Mucosa of descending colon (tissue), 3 donors: ENCODE measurements at regions not wholly inside any gene's neighbourhood (a gene's known extent, or its start where the extent isn't known, plus 50 kb on each side); places are given as distances from the start of the nearest gene placed in this dataset.
"Not testable (repeated sequence)": the region's sequence is repeated elsewhere in the genome, so short reads cannot be mapped to it uniquely, and the experiment has no call there.

Source experiments
- ATAC-seq: fragments of 200-7000 bp; cut with Tn5 transposase; one replicate; pipeline ENCODE4 v1.9.1; 2020; ENCODE audit warnings: mild to moderate bottlenecking, moderate library complexity
- DNase-seq, 3 donors: peaks; one replicate each; pipeline ENCODE4 v3.0.0-alpha.2; 2020
- H3K36me3 ChIP-seq: fragments of 200-600 bp; one replicate; pipeline ENCODE4 v1.8.0; 2021; ENCODE audit warnings: low read depth, mild to moderate bottlenecking
- H3K4me1 ChIP-seq: fragments of 200-600 bp; one replicate; pipeline ENCODE4 v1.8.0; 2021; ENCODE audit warnings: low read depth, mild to moderate bottlenecking
- H3K4me3 ChIP-seq: fragments of 200-600 bp; one replicate; pipeline ENCODE4 v1.8.0; 2021; ENCODE audit warnings: mild to moderate bottlenecking
- H3K9me3 ChIP-seq: fragments of 200-600 bp; one replicate; pipeline ENCODE4 v1.8.0; 2021; ENCODE audit warnings: mild to moderate bottlenecking
- CTCF ChIP-seq: fragments of 200-600 bp; IDR thresholded peaks from one replicate; pipeline ENCODE4 v1.8.0; 2022; ENCODE audit warnings: antibody characterized with exemption, mild to moderate bottlenecking
- intact Hi-C, 2 donors: fragments of 100-400 bp; cut with DNase I in 1 of 2; cut with micrococcal nuclease in 1 of 2; formaldehyde crosslinking; loops; one replicate each; pipeline versions ENCODE4 v1.11.0 to v1.11.1; 2022; cut with DNase I, micrococcal nuclease
- donor health status: DM: no; HTN: no; CAD: no; lungs with moderate emphysema.
- donor health status: DM: no; HTN: no; CAD: no.
- donor health status: DM: no; HTN: yes; CAD: no.

- ATAC-seq (no peak), DNase-seq (no peak)
- TF ChIP-seq CTCF: no peak
- intact Hi-C loops: no loop called here
- H3K36me3 ChIP-seq: no peaks in the 10 kb centered on the region
- H3K4me3 ChIP-seq: no peak overlapping the region
- H3K9me3 ChIP-seq: peaks cover 50% of the 10 kb centered on the region
- no peaks in the 10 kb centered on the region for H3K4me1 ChIP-seq
Measured at GRCh38 chr5:12614608-12615007, 710.4 kb upstream of the CTNND2 start.

GRCh38 chr5:12611132-12611531 lies 706.9 kb upstream of the CTNND2 start:
- intact Hi-C loops: no loop called here
- H3K4me1 ChIP-seq: no peaks in the 10 kb centered on the region
- TF ChIP-seq CTCF: no peak
- H3K36me3 ChIP-seq: no peaks in the 10 kb centered on the region
- DNase-seq: no peak
- H3K4me3 ChIP-seq: no peak overlapping the region
- ATAC-seq: no peak
- peaks cover 50% of the 10 kb centered on the region for H3K9me3 ChIP-seq

GRCh38 chr5:12607817-12608216 lies 703.6 kb upstream of the CTNND2 start:
- intact Hi-C loops, H3K4me1 ChIP-seq, ATAC-seq, DNase-seq, H3K4me3 ChIP-seq, H3K36me3 ChIP-seq: not testable (repeated sequence)
- H3K9me3 ChIP-seq: peaks cover 37% of the 10 kb centered on the region

- Histone ChIP-seq H3K36me3 (no peaks in the 10 kb centered on the region), H3K4me1 (no peaks in the 10 kb centered on the region), H3K9me3 (peaks cover 25% of the 10 kb centered on the region), H3K4me3 (no peak overlapping the region)
- no peak for ATAC-seq
- no peak for TF ChIP-seq CTCF
- intact Hi-C loops: no loop called here
- no peak for DNase-seq
Measured at GRCh38 chr5:12592228-12592627, 688.0 kb upstream of the CTNND2 start.

GRCh38 chr5:12586406-12586805 lies 682.2 kb upstream of the CTNND2 start:
- intact Hi-C loops: no loop called here
- no peak overlapping the region for H3K4me3 ChIP-seq
- peaks cover 32% of the 10 kb centered on the region for H3K9me3 ChIP-seq
- DNase-seq: no peak
- no peaks in the 10 kb centered on the region for H3K4me1 ChIP-seq
- TF ChIP-seq CTCF: no peak
- no peak for ATAC-seq
- no peaks in the 10 kb centered on the region for H3K36me3 ChIP-seq

- H3K36me3 ChIP-seq, ATAC-seq, DNase-seq, H3K4me1 ChIP-seq, intact Hi-C loops, H3K4me3 ChIP-seq: not testable (repeated sequence)
- peaks cover 14% of the 10 kb centered on the region for H3K9me3 ChIP-seq
Measured at GRCh38 chr5:12578803-12579202, 674.6 kb upstream of the CTNND2 start.

- intact Hi-C loops, H3K4me1 ChIP-seq: not testable (repeated sequence)
Measured at GRCh38 chr5:12576953-12577352, 672.7 kb upstream of the CTNND2 start.

GRCh38 chr5:12574298-12575093 lies 670.2 kb upstream of the CTNND2 start:
- DNase-seq, H3K4me1 ChIP-seq, ATAC-seq, intact Hi-C loops, H3K4me3 ChIP-seq, H3K36me3 ChIP-seq: not testable (repeated sequence)
- H3K9me3 ChIP-seq: peaks cover 29% of the 10 kb centered on the region

More at GRCh38 chr5:12576953-12577352, 672.7 kb upstream of the CTNND2 start:
- not testable (repeated sequence) for DNase-seq, H3K36me3 ChIP-seq, ATAC-seq, H3K4me3 ChIP-seq
- peaks cover 20% of the 10 kb centered on the region for H3K9me3 ChIP-seq

GRCh38 chr5:12573916-12574297 lies 669.7 kb upstream of the CTNND2 start:
- H3K9me3 ChIP-seq: peaks cover 29% of the 10 kb centered on the region
- ATAC-seq, intact Hi-C loops, DNase-seq, H3K36me3 ChIP-seq, H3K4me1 ChIP-seq, H3K4me3 ChIP-seq: not testable (repeated sequence)
